Glomerular visceral epithelial cell (primary cell): ENCODE measurements at regions not wholly inside any gene's neighbourhood (a gene's known extent, or its start where the extent isn't known, plus 50 kb on each side); places are given as distances from the start of the nearest gene placed in this dataset.
"Not testable (repeated sequence)": the region's sequence is repeated elsewhere in the genome, so short reads cannot be mapped to it uniquely, and the experiment has no call there.

Experiments used
- DNase-seq: peaks from one replicate; pipeline ENCODE4 v3.0.0-alpha.2; 2016; ENCODE audit errors: extremely low spot score

GRCh38 chr5:174521449-174521848 is 202.9 kb upstream of the MSX2 start:
- DNase-seq, result no peak

GRCh38 chr5:174522480-174523260 is 201.7 kb upstream of the MSX2 start:
- DNase-seq, result no peak

GRCh38 chr5:174523311-174524071 is 200.9 kb upstream of the MSX2 start:
- no peak for DNase-seq

- no peak for DNase-seq
Measured at GRCh38 chr5:174524351-174524750, 200.0 kb upstream of the MSX2 start.

GRCh38 chr5:174526177-174526576 is 198.2 kb upstream of the MSX2 start:
- DNase-seq, result no peak

GRCh38 chr5:174527916-174528540 is 196.4 kb upstream of the MSX2 start:
- DNase-seq, result no peak

GRCh38 chr5:174528821-174529544 is 195.4 kb upstream of the MSX2 start:
- no peak for DNase-seq

GRCh38 chr5:174529925-174530681 is 194.3 kb upstream of the MSX2 start:
- DNase-seq, result no peak

GRCh38 chr5:174531782-174532191 is 192.6 kb upstream of the MSX2 start:
- DNase-seq, result peak; percentile 40

- peak; percentile 78 for DNase-seq
Measured at GRCh38 chr5:174532455-174533453, 191.6 kb upstream of the MSX2 start.

- peak; percentile 50 for DNase-seq
Measured at GRCh38 chr5:174533751-174534241, 190.6 kb upstream of the MSX2 start.

GRCh38 chr5:174535669-174536068 is 188.7 kb upstream of the MSX2 start:
- DNase-seq, result no peak

- not testable (repeated sequence) for DNase-seq
Measured at GRCh38 chr5:174539823-174540222, 184.6 kb upstream of the MSX2 start.

GRCh38 chr5:174542037-174542436 is 182.3 kb upstream of the MSX2 start:
- DNase-seq, result no peak

- DNase-seq, result no peak
Measured at GRCh38 chr5:174542471-174542870, 181.9 kb upstream of the MSX2 start.

GRCh38 chr5:174545926-174546325 is 178.5 kb upstream of the MSX2 start:
- no peak for DNase-seq

GRCh38 chr5:174547814-174548213 is 176.6 kb upstream of the MSX2 start:
- DNase-seq, result no peak

- DNase-seq, result no peak
Measured at GRCh38 chr5:174549254-174549653, 175.1 kb upstream of the MSX2 start.

- DNase-seq, result no peak
Measured at GRCh38 chr5:174550026-174550425, 174.4 kb upstream of the MSX2 start.

GRCh38 chr5:174552428-174552827 is 172.0 kb upstream of the MSX2 start:
- DNase-seq, result no peak
